Activated CD8-positive, alpha-beta T cell treated with anti-CD3 and anti-CD28 coated beads for 36 hours (primary cell): ENCODE measurements at regions not wholly inside any gene's neighbourhood (a gene's known extent, or its start where the extent isn't known, plus 50 kb on each side); places are given as distances from the start of the nearest gene placed in this dataset.
"Not testable (repeated sequence)": the region's sequence is repeated elsewhere in the genome, so short reads cannot be mapped to it uniquely, and the experiment has no call there.

Source experiments
- ATAC-seq: fragments of 200-7000 bp; cut with Tn5 transposase; one replicate; pipeline ENCODE4 v1.10.0; 2021; ENCODE audit warnings: mild to moderate bottlenecking, moderate library complexity
- CTCF ChIA-PET: fragments of 350-600 bp; sonication (Branson Sonifier 250); formaldehyde crosslinking; loops from one replicate; lab custom pipeline; 2021; ENCODE audit warnings: antibody characterized with exemption; lab: Charles Lee
- POLR2A ChIA-PET: fragments of 350-600 bp; sonication (Branson Sonifier 250); formaldehyde crosslinking; loops from one replicate; lab custom pipeline; 2021; ENCODE audit warnings: antibody characterized with exemption; lab: Charles Lee
- DNase-seq: peaks from one replicate; pipeline ENCODE4 v3.0.0-alpha.2; 2020
- H3K27ac Mint-ChIP-seq: one replicate; pipeline ENCODE4 v1.8.0; 2021; ENCODE audit warnings: mild to moderate bottlenecking, mixed read lengths
- H3K27me3 Mint-ChIP-seq: one replicate; pipeline ENCODE4 v1.8.0; 2021; ENCODE audit warnings: mixed read lengths
- H3K36me3 Mint-ChIP-seq: one replicate; pipeline ENCODE4 v1.8.0; 2021; ENCODE audit warnings: low read depth, mixed read lengths
- H3K4me1 Mint-ChIP-seq: one replicate; pipeline ENCODE4 v1.8.0; 2021; ENCODE audit warnings: low read depth, mixed read lengths
- H3K4me3 Mint-ChIP-seq: one replicate; pipeline ENCODE4 v1.8.0; 2021; ENCODE audit warnings: mild to moderate bottlenecking, moderate library complexity, mixed read lengths
- H3K9me3 Mint-ChIP-seq: one replicate; pipeline ENCODE4 v1.8.0; 2021; ENCODE audit warnings: mixed read lengths
- CTCF ChIP-seq: fragments of 200-600 bp; IDR thresholded peaks from one replicate; pipeline ENCODE4 v1.8.0; 2022; ENCODE audit warnings: antibody characterized with exemption, mild to moderate bottlenecking
- intact Hi-C: fragments of 100-400 bp; cut with micrococcal nuclease; formaldehyde crosslinking; loops from one replicate; pipeline ENCODE4 v1.10.0; 2022

- intact Hi-C loops, result no loop called here
- no peaks in the 10 kb centered on the region for H3K4me1 Mint-ChIP-seq
- CTCF ChIA-PET, result no interaction called here
- H3K36me3 Mint-ChIP-seq, result no peaks in the 10 kb centered on the region
- H3K9me3 Mint-ChIP-seq, result no peaks in the 10 kb centered on the region
- ATAC-seq, result no peak
- no peak for DNase-seq
- no peaks in the 10 kb centered on the region for H3K27me3 Mint-ChIP-seq
- POLR2A ChIA-PET, result no interaction called here
- H3K27ac Mint-ChIP-seq, result no peak overlapping the region
- H3K4me3 Mint-ChIP-seq, result no peak overlapping the region
- TF ChIP-seq CTCF, result no peak
These were observed 97.9 kb upstream of the ADAMTS3 start for GRCh38 chr4:72666910-72667309.

- POLR2A ChIA-PET, result no interaction called here
- intact Hi-C loops, result no loop called here
- TF ChIP-seq CTCF, result no peak
- Mint-ChIP-seq H3K36me3 (no peaks in the 10 kb centered on the region), H3K4me1 (no peaks in the 10 kb centered on the region), H3K27ac (no peak overlapping the region), H3K4me3 (no peak overlapping the region), H3K27me3 (no peaks in the 10 kb centered on the region), H3K9me3 (no peaks in the 10 kb centered on the region)
- no peak for DNase-seq
- CTCF ChIA-PET, result no interaction called here
- no peak for ATAC-seq
These were observed 96.3 kb upstream of the ADAMTS3 start for GRCh38 chr4:72665171-72665968.

- Mint-ChIP-seq H3K36me3 (no peaks in the 10 kb centered on the region), H3K4me1 (peaks cover 2% of the 10 kb centered on the region), H3K27ac (no peak overlapping the region), H3K4me3 (no peak overlapping the region), H3K9me3 (no peaks in the 10 kb centered on the region), H3K27me3 (peaks cover 2% of the 10 kb centered on the region)
- no peak for TF ChIP-seq CTCF
- ATAC-seq, result no peak
- DNase-seq, result no peak
- CTCF ChIA-PET, result no interaction called here
- intact Hi-C loops, result no loop called here
- POLR2A ChIA-PET, result no interaction called here
These were observed 94.8 kb upstream of the ADAMTS3 start for GRCh38 chr4:72663828-72664227.

GRCh38 chr4:72661830-72662229 is 92.8 kb upstream of the ADAMTS3 start:
- POLR2A ChIA-PET, result no interaction called here
- no peak for ATAC-seq
- CTCF ChIA-PET, result no interaction called here
- TF ChIP-seq CTCF, result no peak
- Mint-ChIP-seq H3K27me3 (peaks cover 2% of the 10 kb centered on the region), H3K27ac (no peak overlapping the region), H3K4me3 (no peak overlapping the region), H3K36me3 (no peaks in the 10 kb centered on the region), H3K9me3 (no peaks in the 10 kb centered on the region), H3K4me1 (peaks cover 2% of the 10 kb centered on the region)
- intact Hi-C loops, result no loop called here
- DNase-seq, result no peak

GRCh38 chr4:72641611-72642010 is 72.6 kb upstream of the ADAMTS3 start:
- H3K4me3 Mint-ChIP-seq, result no peak overlapping the region
- H3K9me3 Mint-ChIP-seq, result no peaks in the 10 kb centered on the region
- no peaks in the 10 kb centered on the region for H3K36me3 Mint-ChIP-seq
- no peak for DNase-seq
- POLR2A ChIA-PET, result no interaction called here
- H3K27ac Mint-ChIP-seq, result no peak overlapping the region
- H3K27me3 Mint-ChIP-seq, result no peaks in the 10 kb centered on the region
- H3K4me1 Mint-ChIP-seq, result no peaks in the 10 kb centered on the region
- CTCF ChIA-PET, result no interaction called here
- ATAC-seq, result no peak
- TF ChIP-seq CTCF, result no peak
- intact Hi-C loops, result no loop called here

GRCh38 chr4:72636866-72637265 is 67.8 kb upstream of the ADAMTS3 start:
- POLR2A ChIA-PET, intact Hi-C loops, H3K36me3 Mint-ChIP-seq, H3K9me3 Mint-ChIP-seq, ATAC-seq, CTCF ChIA-PET, DNase-seq, H3K27ac Mint-ChIP-seq, H3K4me1 Mint-ChIP-seq, H3K4me3 Mint-ChIP-seq, H3K27me3 Mint-ChIP-seq: not testable (repeated sequence)

- H3K4me3 Mint-ChIP-seq, CTCF ChIA-PET, ATAC-seq, POLR2A ChIA-PET, H3K36me3 Mint-ChIP-seq, H3K27me3 Mint-ChIP-seq, H3K9me3 Mint-ChIP-seq, DNase-seq, H3K27ac Mint-ChIP-seq, H3K4me1 Mint-ChIP-seq, intact Hi-C loops: not testable (repeated sequence)
These were observed 66.9 kb upstream of the ADAMTS3 start for GRCh38 chr4:72635931-72636330.

- H3K36me3 Mint-ChIP-seq, H3K4me1 Mint-ChIP-seq, H3K4me3 Mint-ChIP-seq, H3K27me3 Mint-ChIP-seq, DNase-seq, CTCF ChIA-PET, H3K9me3 Mint-ChIP-seq, POLR2A ChIA-PET, intact Hi-C loops, ATAC-seq, H3K27ac Mint-ChIP-seq: not testable (repeated sequence)
These were observed 63.2 kb upstream of the ADAMTS3 start for GRCh38 chr4:72632253-72632652.
